ENCODE measurements at regions not wholly inside any gene's neighbourhood (a gene's known extent, or its start where the extent isn't known, plus 50 kb on each side); places are given as distances from the start of the nearest gene placed in this dataset.

DNA sequence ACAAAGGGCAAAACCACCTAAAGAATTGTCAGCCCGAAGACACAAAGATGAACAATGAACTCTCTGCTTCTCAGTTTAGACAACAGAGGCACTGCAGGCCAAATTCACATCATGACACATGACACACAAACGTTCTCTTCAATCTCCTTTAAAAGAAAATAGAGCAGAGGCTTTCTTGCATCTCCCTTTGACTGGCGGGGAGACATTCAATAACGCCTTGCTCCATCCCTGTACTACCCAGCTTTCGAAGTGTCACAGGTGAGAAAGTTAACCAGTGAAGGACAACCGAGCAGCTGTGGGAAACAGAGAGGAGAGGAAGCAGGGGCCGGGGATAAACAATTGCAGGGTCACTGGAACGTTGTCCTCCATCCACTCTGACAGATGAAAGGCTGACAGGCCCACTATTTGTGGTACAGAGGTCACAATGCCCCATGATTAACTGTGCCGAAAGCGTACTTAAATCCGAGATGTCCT lies 130.8 kb downstream of the PHLDA1 start:
- no peak for DNase-seq (ENCODE audit: low read depth)

DNA sequence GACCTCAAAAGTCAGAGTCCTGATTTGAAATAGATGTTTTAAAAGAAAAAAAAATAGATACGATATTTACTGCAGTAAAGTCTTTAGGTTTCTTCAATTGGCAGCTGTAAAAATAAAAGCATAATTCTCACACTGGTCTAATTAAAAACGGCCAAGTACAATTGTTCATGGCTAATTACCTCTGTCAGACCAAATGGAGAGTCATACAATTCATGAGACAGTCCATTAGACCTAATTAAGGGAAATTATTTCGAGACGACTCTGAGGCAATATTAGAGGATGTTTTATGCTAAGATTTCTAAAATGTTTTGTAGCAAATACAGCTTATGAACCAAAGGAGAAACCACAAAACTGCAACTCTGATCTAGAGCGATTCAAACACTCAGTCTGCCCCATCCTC lies 131.3 kb downstream of the PHLDA1 start:
- DNase-seq (ENCODE audit: low read depth): no peak

- no peak for DNase-seq (ENCODE audit: low read depth)
Observed at GRCh38 chr12:75894965-75895754, 136.4 kb downstream of the PHLDA1 start.

GRCh38 chr12:75893765-75894164 lies 137.8 kb downstream of the PHLDA1 start:
- no peak for DNase-seq (ENCODE audit: low read depth)

DNA sequence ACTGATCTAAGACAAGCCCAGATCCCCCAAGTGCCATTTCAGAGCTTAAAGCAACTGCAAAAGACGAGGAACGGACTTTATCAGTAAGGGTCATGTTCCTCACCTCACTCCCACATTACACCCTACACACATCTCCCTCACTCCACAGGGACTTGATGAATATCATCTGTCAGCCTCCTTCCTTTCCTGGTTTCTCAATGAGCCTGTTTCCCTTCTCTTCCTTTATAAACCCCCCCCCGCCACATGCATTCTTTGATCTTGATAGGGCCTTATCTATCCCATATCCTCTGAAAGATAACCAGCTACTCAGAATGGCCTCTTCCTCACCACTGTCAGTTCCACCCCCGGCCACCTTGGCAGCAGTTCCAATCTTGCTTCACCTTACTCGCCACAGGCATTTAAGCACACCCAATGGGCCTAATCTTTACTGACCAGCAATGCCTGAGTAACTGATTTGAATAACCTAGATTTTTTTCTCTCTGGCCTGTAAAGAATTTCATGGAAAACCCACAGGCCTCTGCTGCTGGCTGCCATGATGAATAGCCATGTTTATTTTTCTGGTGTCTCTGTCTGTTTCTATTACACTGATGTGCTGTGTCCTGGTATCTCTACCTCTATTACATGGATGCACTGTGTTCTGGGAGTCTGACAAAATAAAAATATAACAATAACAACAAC lies 138.7 kb downstream of the PHLDA1 start:
- peak; percentile 89 for DNase-seq (ENCODE audit: low read depth)

DNA sequence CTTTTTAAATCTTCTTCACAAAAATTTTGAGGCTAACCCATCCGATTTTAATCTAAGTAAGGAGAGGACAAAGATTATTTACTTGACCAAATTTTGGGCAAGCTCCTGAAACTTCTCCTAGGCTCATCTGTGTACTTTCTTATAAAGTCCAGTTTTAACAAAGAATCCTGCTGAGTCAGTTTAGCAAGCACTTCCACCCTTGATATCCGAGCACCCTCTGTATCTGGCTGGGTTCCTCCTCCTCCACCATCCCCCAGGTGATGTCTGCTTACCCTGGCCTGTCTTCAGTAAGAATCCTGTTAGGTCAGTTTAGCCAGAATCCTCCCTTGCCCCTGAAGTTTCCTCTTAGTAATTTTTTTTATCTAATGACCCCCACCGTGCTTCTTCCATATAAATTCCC lies 140.5 kb downstream of the PHLDA1 start:
- DNase-seq (ENCODE audit: low read depth): no peak

DNA sequence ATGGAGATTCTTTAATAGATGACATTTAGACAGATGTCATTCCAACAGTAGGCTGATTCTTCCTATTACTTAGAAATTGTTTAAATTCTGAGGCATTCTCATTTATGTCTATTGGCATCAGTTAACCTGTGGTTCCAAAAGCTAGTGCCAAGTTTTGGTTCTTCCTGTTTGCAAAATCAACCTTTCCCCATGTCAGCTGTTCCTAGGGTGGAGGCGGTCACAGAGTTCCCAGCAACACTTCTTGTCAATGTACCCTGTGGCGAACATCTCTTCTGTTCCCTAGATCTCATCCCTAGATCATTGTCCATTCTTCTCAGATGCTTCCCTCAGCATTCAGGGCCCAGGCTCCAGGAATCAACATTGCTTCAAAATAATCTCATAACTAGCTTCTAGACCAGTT lies 140.9 kb downstream of the PHLDA1 start:
- DNase-seq (ENCODE audit: low read depth): no peak

GRCh38 chr12:75890141-75890540 lies 141.4 kb downstream of the PHLDA1 start:
- DNase-seq (ENCODE audit: low read depth): no peak

- no peak for DNase-seq (ENCODE audit: low read depth)
Observed at GRCh38 chr12:75888874-75889613, 142.5 kb downstream of the PHLDA1 start.

DNA sequence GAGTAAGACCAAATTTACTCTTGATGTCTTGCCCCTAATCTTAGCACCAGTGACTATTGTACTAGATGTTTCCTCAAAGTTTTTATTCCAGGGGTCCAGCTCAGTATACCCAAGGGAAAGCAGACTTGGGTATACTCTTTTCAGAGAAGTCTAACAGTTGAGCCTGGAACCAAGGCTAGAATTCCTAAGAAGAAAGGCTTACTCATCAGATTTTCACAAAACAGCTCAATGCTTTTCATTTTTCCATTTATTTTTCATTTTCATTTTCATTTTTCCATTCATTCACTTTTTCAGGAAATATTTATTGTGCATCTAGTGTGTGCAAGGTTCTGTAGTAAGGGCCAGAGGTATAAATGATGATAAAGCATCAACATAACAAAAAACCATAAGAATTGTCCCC lies 143.2 kb downstream of the PHLDA1 start:
- no peak for DNase-seq (ENCODE audit: low read depth)

GRCh38 chr12:75887979-75888378 lies 143.6 kb downstream of the PHLDA1 start:
- DNase-seq (ENCODE audit: low read depth): no peak

DNA sequence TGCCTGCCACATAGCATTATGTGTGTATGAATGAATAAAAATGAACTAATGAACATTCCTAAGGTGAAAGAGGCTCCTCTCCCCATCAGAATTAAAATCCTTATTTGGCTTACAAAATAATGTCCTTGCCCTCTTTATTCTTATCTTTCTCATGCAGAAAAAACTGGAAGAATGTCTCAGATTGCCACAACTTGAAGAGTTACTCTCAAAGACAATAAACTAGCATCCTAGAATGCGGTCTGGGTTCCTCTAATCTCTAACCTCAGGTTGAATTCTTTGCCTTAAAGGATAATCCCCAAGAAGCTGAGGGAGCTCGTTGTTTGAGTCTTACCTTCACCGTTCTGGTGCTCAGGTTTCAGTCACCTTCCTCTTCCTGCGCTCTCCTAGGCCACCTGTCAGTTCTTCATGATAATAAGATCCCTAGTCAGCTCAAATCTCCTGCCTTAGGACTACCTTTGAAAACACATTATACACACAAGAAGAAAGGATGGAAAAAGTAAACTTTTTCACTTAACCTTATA lies 147.1 kb downstream of the PHLDA1 start:
- DNase-seq (ENCODE audit: low read depth): no peak

- no peak for DNase-seq (ENCODE audit: low read depth)
Observed at GRCh38 chr12:75883241-75883640, 148.3 kb downstream of the PHLDA1 start.

DNA sequence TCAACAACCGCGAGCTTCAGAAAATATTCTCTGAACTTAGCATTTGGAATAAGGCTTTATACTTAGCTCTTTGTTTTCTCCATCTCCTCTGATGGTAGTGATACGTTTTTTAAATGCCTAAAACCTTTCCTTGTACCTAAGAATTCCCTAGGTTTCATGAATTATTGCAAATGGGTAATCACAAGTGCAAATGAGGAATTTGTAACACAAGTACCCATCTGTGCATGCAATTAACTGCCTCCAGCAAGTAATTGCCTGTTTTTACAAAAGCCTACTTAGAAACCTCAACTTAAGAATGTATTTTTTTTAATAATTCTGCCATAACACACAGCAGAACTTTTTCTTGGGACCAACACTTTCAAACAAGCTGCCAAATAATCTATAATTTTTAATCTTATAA lies 149.2 kb downstream of the PHLDA1 start:
- no peak for DNase-seq (ENCODE audit: low read depth)

DNA sequence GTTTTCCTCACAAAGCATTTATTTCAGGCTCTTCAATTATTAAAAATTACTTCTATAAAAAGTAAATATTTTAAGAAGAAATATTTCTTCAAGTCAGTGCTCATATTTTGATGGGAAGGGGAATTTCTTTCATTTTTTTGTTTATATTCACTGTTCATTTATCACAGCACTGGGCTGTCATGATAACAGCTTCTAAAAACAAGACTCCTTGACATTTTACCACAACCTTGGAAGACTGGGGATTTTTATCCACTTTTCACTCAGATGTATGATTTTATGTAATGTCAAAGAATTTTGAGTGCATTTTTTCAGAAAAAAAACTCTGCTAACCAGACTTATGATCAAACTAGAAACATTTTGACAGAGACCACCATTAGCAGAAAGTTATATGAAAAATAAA lies 149.7 kb downstream of the PHLDA1 start:
- DNase-seq (ENCODE audit: low read depth): no peak

GRCh38 chr12:75877763-75878621 lies 153.6 kb downstream of the PHLDA1 start:
- no peak for DNase-seq (ENCODE audit: low read depth)

- DNase-seq (ENCODE audit: low read depth): no peak
Observed at GRCh38 chr12:75876832-75877762, 154.5 kb downstream of the PHLDA1 start.

DNA sequence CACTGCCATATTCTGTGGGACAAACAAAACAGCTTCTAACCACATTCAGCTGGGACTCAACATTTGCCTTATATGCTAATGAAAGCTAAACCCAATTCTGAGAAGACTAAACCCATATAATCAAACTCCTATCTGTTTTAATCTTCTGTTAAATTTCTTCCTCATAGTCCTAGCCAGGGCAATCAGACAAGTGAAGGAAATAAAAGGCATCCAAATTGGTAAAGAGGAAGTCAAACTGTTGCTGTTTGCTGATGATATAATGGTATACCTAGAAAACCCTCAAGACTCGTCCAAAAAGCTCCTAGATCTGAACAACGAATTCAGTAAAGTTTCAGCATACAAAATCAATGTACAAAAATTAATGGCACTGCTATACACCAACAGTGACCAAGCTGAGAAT lies 157.1 kb downstream of the PHLDA1 start:
- peak; percentile 31 for DNase-seq (ENCODE audit: low read depth)

GRCh38 chr12:75872762-75873161 lies 158.8 kb downstream of the PHLDA1 start:
- no peak for DNase-seq (ENCODE audit: low read depth)

- DNase-seq (ENCODE audit: low read depth): no peak
Observed at GRCh38 chr12:75870878-75871277, 160.7 kb downstream of the PHLDA1 start.

DNA sequence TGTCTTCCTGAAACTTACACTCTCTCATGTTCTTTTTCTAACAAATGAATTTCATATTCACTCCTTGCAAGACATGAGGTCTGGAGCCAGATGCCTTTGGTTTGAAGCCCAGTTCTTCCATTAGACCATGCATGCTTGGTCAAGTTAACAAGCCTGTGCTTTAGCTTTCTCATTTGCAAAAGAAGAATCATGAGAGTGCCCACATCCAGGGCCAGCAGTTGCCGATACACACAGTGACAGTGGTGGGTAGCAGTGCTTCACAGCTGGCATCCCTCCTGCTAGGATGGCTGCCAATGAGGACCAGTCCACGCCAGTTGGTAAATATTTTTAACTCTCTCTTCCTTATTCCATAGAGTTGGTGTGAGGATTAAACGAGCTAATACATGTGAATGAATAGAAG lies 163.1 kb downstream of the PHLDA1 start:
- DNase-seq (ENCODE audit: low read depth): no peak

Data from CMK (cell line).